ENCODE measurements at regions not wholly inside any gene's neighbourhood (a gene's known extent, or its start where the extent isn't known, plus 50 kb on each side); places are given as distances from the start of the nearest gene placed in this dataset.

DNA sequence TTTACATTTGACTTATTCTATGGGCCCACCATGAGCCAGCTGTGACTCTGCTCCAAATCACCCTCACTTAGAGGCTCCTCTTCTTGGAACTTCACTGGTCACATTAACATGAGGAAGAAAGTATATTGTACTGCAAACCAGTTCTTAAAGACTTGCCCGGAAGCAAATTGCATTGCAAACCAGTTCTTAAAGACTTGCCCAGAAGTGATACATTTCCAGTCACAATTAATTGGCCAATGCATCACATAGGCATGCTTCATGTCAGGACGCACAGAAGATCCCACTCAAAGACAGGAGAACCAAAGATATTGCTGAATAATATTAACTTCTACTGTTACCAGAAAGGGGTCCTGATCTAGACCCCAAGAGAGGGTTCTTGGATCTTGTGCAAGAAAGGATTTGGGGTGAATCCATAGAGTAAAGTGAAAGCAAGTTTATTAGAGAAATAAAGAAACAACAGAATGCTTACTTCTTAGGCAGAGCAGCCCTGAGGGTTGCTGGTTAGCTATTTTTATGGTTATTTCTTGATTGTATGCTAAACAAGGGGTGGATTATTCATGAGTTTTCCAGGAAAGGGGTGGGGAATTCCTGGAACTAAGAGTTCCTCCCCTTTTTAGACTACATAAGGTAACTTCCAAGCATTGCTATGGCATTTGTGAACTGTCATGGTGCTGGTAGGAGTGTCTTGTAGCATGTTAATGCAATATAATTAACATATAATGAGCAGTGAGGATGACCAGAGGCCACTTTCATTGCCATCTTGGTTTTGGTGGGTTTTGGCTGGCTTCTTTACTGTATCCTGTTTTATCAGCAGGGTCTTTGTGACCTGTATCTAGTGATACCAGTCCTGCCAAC is 54.6 kb upstream of the HCCS start:
- DNase-seq (ENCODE audit: low read depth in 2 of 2) = no peak

DNA sequence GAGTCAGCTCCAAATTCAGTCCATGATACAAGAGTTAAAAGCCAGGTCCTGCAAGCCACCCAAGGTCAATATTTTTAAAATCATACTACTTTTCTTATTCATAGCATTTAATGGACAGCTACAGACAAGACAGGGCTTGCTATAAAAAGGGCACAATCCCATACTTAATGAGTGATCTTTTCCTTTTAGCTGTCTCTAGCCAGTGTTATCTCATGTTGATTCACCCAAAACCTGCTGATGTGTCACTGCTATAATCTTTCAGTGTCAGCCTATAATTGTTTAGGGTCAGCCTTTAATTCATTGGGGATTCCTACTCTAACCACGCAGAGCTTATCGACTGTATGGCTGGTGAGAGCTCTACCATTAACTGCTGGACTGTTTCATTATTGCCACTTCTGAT is 51.2 kb upstream of the HCCS start:
- no peak for DNase-seq (ENCODE audit: low read depth in 2 of 2)
